C4-2B (cell line): ENCODE measurements at regions not wholly inside any gene's neighbourhood (a gene's known extent, or its start where the extent isn't known, plus 50 kb on each side); places are given as distances from the start of the nearest gene placed in this dataset.

Experiments
- ZFX ChIP-seq: fragments of 450-650 bp; IDR thresholded peaks from 2 replicates; pipeline ENCODE4 v1.6.1; 2017
- TF ChIP-seq, protein P1 (sequence below): fragments of 450-650 bp; conservative IDR thresholded peaks from 2 replicates; pipeline ENCODE4 v1.5.1; 2017; ENCODE audit warnings: mild to moderate bottlenecking

DNA sequence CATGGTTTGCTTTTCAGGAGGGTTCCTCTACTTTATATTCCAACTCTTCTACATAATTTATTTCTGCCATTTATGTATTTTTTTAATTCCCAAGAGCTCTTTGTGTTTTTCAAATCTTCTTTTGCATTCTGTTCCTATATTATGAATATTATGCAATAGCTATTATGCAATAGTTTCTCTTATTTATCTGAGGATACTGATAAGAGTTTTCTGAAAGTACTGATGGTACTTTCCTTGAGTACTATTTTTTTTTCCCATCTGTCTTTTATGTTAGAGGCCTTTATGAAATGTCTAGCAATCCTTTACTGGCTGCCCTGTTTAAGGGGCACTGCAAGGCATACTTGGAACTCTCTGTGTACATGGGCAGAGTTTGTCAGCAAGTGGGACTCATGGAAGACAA lies 93.4 kb downstream of the SLC41A2 start:
- TF ChIP-seq, protein P1, sequence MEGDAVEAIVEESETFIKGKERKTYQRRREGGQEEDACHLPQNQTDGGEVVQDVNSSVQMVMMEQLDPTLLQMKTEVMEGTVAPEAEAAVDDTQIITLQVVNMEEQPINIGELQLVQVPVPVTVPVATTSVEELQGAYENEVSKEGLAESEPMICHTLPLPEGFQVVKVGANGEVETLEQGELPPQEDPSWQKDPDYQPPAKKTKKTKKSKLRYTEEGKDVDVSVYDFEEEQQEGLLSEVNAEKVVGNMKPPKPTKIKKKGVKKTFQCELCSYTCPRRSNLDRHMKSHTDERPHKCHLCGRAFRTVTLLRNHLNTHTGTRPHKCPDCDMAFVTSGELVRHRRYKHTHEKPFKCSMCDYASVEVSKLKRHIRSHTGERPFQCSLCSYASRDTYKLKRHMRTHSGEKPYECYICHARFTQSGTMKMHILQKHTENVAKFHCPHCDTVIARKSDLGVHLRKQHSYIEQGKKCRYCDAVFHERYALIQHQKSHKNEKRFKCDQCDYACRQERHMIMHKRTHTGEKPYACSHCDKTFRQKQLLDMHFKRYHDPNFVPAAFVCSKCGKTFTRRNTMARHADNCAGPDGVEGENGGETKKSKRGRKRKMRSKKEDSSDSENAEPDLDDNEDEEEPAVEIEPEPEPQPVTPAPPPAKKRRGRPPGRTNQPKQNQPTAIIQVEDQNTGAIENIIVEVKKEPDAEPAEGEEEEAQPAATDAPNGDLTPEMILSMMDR = no peak
- no peak for TF ChIP-seq ZFX
